H1 (cell line): ENCODE measurements at regions not wholly inside any gene's neighbourhood (a gene's known extent, or its start where the extent isn't known, plus 50 kb on each side); places are given as distances from the start of the nearest gene placed in this dataset.
"Not testable (repeated sequence)": the region's sequence is repeated elsewhere in the genome, so short reads cannot be mapped to it uniquely, and the experiment has no call there.

ENCODE experiments used
- CTCF ChIA-PET: fragments of 300-600 bp; sonication (Branson Sonifier 250); formaldehyde crosslinking; loops from one replicate; lab custom pipeline; 2021; ENCODE audit not compliant: partially characterized antibody; lab: Charles Lee
- POLR2A ChIA-PET: fragments of 300-600 bp; sonication (Branson Sonifier 250); formaldehyde crosslinking; loops from one replicate; lab custom pipeline; 2021; ENCODE audit warnings: inconsistent platforms; ENCODE audit not compliant: partially characterized antibody; lab: Charles Lee
- DNase-seq, 2 experiments: peaks; one replicate each; pipeline versions ENCODE4 v3.0.0 to v3.0.0-alpha.2; 2010 to 2022; ENCODE audit warnings: low spot score in 2 of 2, low read depth in 1 of 2, mixed read lengths in 1 of 2
- FAIRE-seq: peaks from 2 replicates; lab custom pipeline; 2011; peaks lifted over from hg19 to GRCh38; lab: Jason Lieb, UNC
- H2AFZ ChIP-seq: 2 replicates; pipeline ENCODE4 v1.8.1; 2012; ENCODE audit warnings: low read length, inconsistent platforms
- H2AK5ac ChIP-seq: 2 replicates; pipeline ENCODE4 v1.6.1; 2013; ENCODE audit warnings: low read depth, low read length
- H2BK120ac ChIP-seq: replicated peaks from 2 replicates; pipeline ENCODE3; 2013; ENCODE audit warnings: low read depth, low read length, inconsistent platforms
- H2BK12ac ChIP-seq: 2 replicates; pipeline ENCODE4 v1.6.1; 2013; ENCODE audit warnings: low read depth, low read length
- H2BK15ac ChIP-seq: 2 replicates; pipeline ENCODE4 v1.6.1; 2013; ENCODE audit warnings: low read length
- H2BK20ac ChIP-seq: 2 replicates; pipeline ENCODE4 v1.6.1; 2013; ENCODE audit warnings: low read length
- H2BK5ac ChIP-seq: 2 replicates; pipeline ENCODE4 v1.6.1; 2013; ENCODE audit warnings: low read depth, low read length
- H3K14ac ChIP-seq: 2 replicates; pipeline ENCODE4 v1.6.1; 2013; ENCODE audit warnings: inconsistent platforms; ENCODE audit not compliant: insufficient read length
- H3K18ac ChIP-seq: 2 replicates; pipeline ENCODE4 v1.6.1; 2013; ENCODE audit warnings: low read length; ENCODE audit errors: extremely low read depth
- H3K23ac ChIP-seq: 2 replicates; pipeline ENCODE4 v1.6.1; 2013; ENCODE audit warnings: inconsistent platforms; ENCODE audit not compliant: insufficient read length
- H3K23me2 ChIP-seq: 2 replicates; pipeline ENCODE4 v1.6.1; 2013; ENCODE audit warnings: low read depth, low read length
- H3K27ac ChIP-seq: 2 replicates; pipeline ENCODE4 v1.6.1; 2011; ENCODE audit warnings: low read depth, low read length, inconsistent platforms
- H3K27me3 ChIP-seq, 4 experiments: replicated peaks in 1 of 4; 1 replicate in 1 of 4; 2 replicates in 3 of 4; pipeline versions ENCODE4 v1.6.1 to v1.8.1; 2011 to 2013; ENCODE audit warnings: low read length in 3 of 4, mild to moderate bottlenecking in 3 of 4, inconsistent platforms in 2 of 4, mixed read lengths in 2 of 4, moderate library complexity in 1 of 4; ENCODE audit not compliant: control insufficient read depth in 3 of 4, insufficient read depth in 3 of 4; ENCODE audit errors: extremely low read depth in 1 of 4
- H3K36me3 ChIP-seq, 4 experiments: 2 replicates each; pipeline versions ENCODE4 v1.6.1 to v1.8.1; 2011 to 2013; ENCODE audit warnings: mild to moderate bottlenecking in 4 of 4, low read length in 3 of 4, moderate library complexity in 2 of 4, control low read depth in 1 of 4, inconsistent platforms in 1 of 4; ENCODE audit not compliant: insufficient read depth in 4 of 4, control insufficient read depth in 2 of 4
- H3K4ac ChIP-seq: replicated peaks from 2 replicates; pipeline ENCODE3; 2013; ENCODE audit warnings: low read length, low read depth, mixed read lengths, inconsistent platforms; ENCODE audit not compliant: insufficient read length
- H3K4me1 ChIP-seq, 4 experiments: replicated peaks in 1 of 4; 1 replicate in 1 of 4; 2 replicates in 3 of 4; pipeline versions ENCODE4 v1.6.1 to v1.8.1; 2011 to 2013; ENCODE audit warnings: low read length in 3 of 4, inconsistent platforms in 2 of 4, mixed read lengths in 1 of 4; ENCODE audit not compliant: insufficient read depth in 4 of 4, control insufficient read depth in 3 of 4
- H3K4me2 ChIP-seq, 2 experiments: 2 replicates each; pipeline versions ENCODE4 v1.6.1 to v1.8.1; 2011 to 2013; ENCODE audit warnings: low read depth in 2 of 2, low read length in 2 of 2, control low read depth in 1 of 2, inconsistent platforms in 1 of 2, mild to moderate bottlenecking in 1 of 2; ENCODE audit not compliant: insufficient read depth in 1 of 2
- H3K4me3 ChIP-seq, 4 experiments: fragments of 200-600, 300-600 bp in 1 of 4; sonication (generic), shearing (Covaris generic), sonication (Bioruptor Twin) in 1 of 4; 2 replicates each; pipeline versions ENCODE4 v1.5.1 to v1.8.1; 2011 to 2016; ENCODE audit warnings: low read length in 4 of 4, low read depth in 3 of 4, control low read depth in 2 of 4, inconsistent platforms in 2 of 4, mild to moderate bottlenecking in 2 of 4, mixed read lengths in 1 of 4, moderate library complexity in 1 of 4; ENCODE audit not compliant: insufficient read depth in 2 of 4; ENCODE audit errors: extremely low read depth in 1 of 4
- H3K56ac ChIP-seq: replicated peaks from 2 replicates; pipeline ENCODE3; 2013; ENCODE audit warnings: low read depth, mild to moderate bottlenecking, mixed read lengths, low read length, inconsistent platforms; ENCODE audit not compliant: insufficient read length
- H3K79me1 ChIP-seq: 2 replicates; pipeline ENCODE4 v1.6.1; 2013; ENCODE audit warnings: low read depth, low read length, control low read depth
- H3K79me2 ChIP-seq, 2 experiments: 2 replicates each; pipeline versions ENCODE4 v1.6.1 to v1.8.1; 2012 to 2013; ENCODE audit warnings: low read length in 2 of 2, mild to moderate bottlenecking in 2 of 2, inconsistent platforms in 1 of 2; ENCODE audit not compliant: insufficient read depth in 2 of 2, control insufficient read depth in 1 of 2
- H3K9ac ChIP-seq, 4 experiments: replicated peaks in 1 of 4; 1 replicate in 1 of 4; 2 replicates in 3 of 4; pipeline versions ENCODE4 v1.6.1 to v1.8.1; 2011 to 2013; ENCODE audit warnings: low read depth in 3 of 4, low read length in 3 of 4, control low read depth in 2 of 4, mild to moderate bottlenecking in 2 of 4, moderate library complexity in 2 of 4, inconsistent platforms in 1 of 4; ENCODE audit errors: extremely low read depth in 1 of 4
- H3K9me3 ChIP-seq, 2 experiments: 2 replicates each; pipeline versions ENCODE4 v1.6.1 to v1.8.1; 2012 to 2013; ENCODE audit warnings: mild to moderate bottlenecking in 2 of 2, moderate library complexity in 2 of 2, control low read depth in 1 of 2, inconsistent platforms in 1 of 2, low read depth in 1 of 2, low read length in 1 of 2, mixed read lengths in 1 of 2; ENCODE audit not compliant: insufficient read depth in 2 of 2
- H4K20me1 ChIP-seq, 2 experiments: replicated peaks in 1 of 2; 2 replicates each; pipeline versions ENCODE3 to v1.8.1; 2011 to 2013; ENCODE audit warnings: inconsistent platforms in 2 of 2, low read length in 2 of 2, mild to moderate bottlenecking in 1 of 2; ENCODE audit not compliant: insufficient read depth in 2 of 2, control insufficient read depth in 1 of 2
- H4K5ac ChIP-seq: 2 replicates; pipeline ENCODE4 v1.6.1; 2013; ENCODE audit warnings: low read length, low read depth, mixed read lengths, inconsistent platforms; ENCODE audit not compliant: insufficient read length
- H4K8ac ChIP-seq: 2 replicates; pipeline ENCODE4 v1.8.0; 2013; ENCODE audit warnings: mild to moderate bottlenecking, moderate library complexity, low read length, inconsistent platforms; ENCODE audit not compliant: insufficient read depth; ENCODE audit errors: extremely low read depth
- H4K91ac ChIP-seq: replicated peaks from 2 replicates; pipeline ENCODE3; 2013; ENCODE audit warnings: low read length, mixed read lengths, inconsistent platforms; ENCODE audit not compliant: insufficient read length

DNA sequence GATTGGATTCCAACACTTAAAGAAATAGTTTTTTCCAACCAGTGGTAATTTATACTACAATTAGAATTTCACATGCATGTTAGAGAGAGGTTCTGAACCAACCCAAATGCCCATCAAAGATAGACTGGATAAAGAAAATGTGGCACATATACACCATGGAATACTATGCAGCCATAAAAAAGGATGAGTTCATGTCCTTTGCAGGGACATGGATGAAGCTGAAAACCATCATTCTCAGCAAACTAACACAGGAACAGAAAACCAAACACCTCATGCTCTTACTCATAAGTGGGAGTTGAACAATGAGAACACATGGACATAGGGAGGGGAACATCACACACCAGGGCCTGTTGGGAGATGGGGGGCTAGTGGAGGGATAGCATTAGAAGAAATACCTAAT is 532.2 kb downstream of the EDEM1 start:
- H2BK5ac ChIP-seq, H3K4ac ChIP-seq, DNase-seq, H4K91ac ChIP-seq, CTCF ChIA-PET, H3K4me2 ChIP-seq, H4K5ac ChIP-seq, H3K9ac ChIP-seq, FAIRE-seq, H3K14ac ChIP-seq, H2AK5ac ChIP-seq, H3K27ac ChIP-seq, H4K20me1 ChIP-seq, H3K27me3 ChIP-seq, H4K8ac ChIP-seq, H3K18ac ChIP-seq, H2BK12ac ChIP-seq, H2AFZ ChIP-seq, H3K36me3 ChIP-seq, H3K56ac ChIP-seq, H3K4me3 ChIP-seq, H3K79me1 ChIP-seq, H3K23ac ChIP-seq, H3K23me2 ChIP-seq, H3K79me2 ChIP-seq, H2BK15ac ChIP-seq, H3K4me1 ChIP-seq, POLR2A ChIA-PET, H2BK120ac ChIP-seq, H2BK20ac ChIP-seq, H3K9me3 ChIP-seq: not testable (repeated sequence)
